GM23338 (cell line): ENCODE measurements at regions not wholly inside any gene's neighbourhood (a gene's known extent, or its start where the extent isn't known, plus 50 kb on each side); places are given as distances from the start of the nearest gene placed in this dataset.

Experiments
- ATAC-seq: fragments of 200-7000 bp; cut with Tn5 transposase; 3 replicates; pipeline ENCODE4 v1.9.1; 2020
- DNase-seq: peaks from one replicate; pipeline ENCODE4 v3.0.0-alpha.2; 2015; ENCODE audit warnings: low spot score
- H2AFZ ChIP-seq: fragments of 200-600 bp; sonication (generic); 2 replicates; pipeline ENCODE4 v1.8.0; 2016; ENCODE audit warnings: antibody characterized with exemption, mild to moderate bottlenecking, moderate library complexity
- H3F3A ChIP-seq: fragments of 200-600 bp; sonication (generic); replicated peaks from 2 replicates; pipeline ENCODE4 v1.8.0; 2017; ENCODE audit warnings: antibody characterized with exemption, mixed run types, low read depth
- H3K27ac ChIP-seq: fragments of 200-600 bp; sonication (generic); 2 replicates; pipeline ENCODE4 v1.6.1; 2016; ENCODE audit warnings: low read depth
- H3K27me3 ChIP-seq: fragments of 200-600 bp; sonication (generic); 2 replicates; pipeline ENCODE4 v1.8.0; 2016; ENCODE audit warnings: mild to moderate bottlenecking, mixed run types, moderate library complexity; ENCODE audit not compliant: insufficient read depth
- H3K36me3 ChIP-seq: fragments of 200-600 bp; sonication (generic); 2 replicates; pipeline ENCODE4 v1.8.0; 2016; ENCODE audit warnings: mild to moderate bottlenecking; ENCODE audit not compliant: insufficient read depth
- H3K4me1 ChIP-seq: fragments of 200-600 bp; sonication (generic); 2 replicates; pipeline ENCODE4 v1.8.0; 2016; ENCODE audit warnings: mild to moderate bottlenecking, moderate library complexity; ENCODE audit not compliant: insufficient read depth
- H3K4me2 ChIP-seq: fragments of 200-600 bp; sonication (generic); 2 replicates; pipeline ENCODE4 v1.7.1; 2017; ENCODE audit warnings: mixed run types
- H3K4me3 ChIP-seq: fragments of 200-600 bp; sonication (generic); 2 replicates; pipeline ENCODE4 v1.6.1; 2016; ENCODE audit warnings: mixed run types
- H3K79me2 ChIP-seq: fragments of 200-600 bp; sonication (generic); replicated peaks from 2 replicates; pipeline ENCODE4 v1.8.0; 2017; ENCODE audit warnings: mild to moderate bottlenecking; ENCODE audit not compliant: insufficient read depth
- H3K9me2 ChIP-seq: fragments of 200-600 bp; sonication (generic); 2 replicates; pipeline ENCODE4 v1.8.0; 2017; ENCODE audit not compliant: insufficient read depth
- H4K20me1 ChIP-seq: fragments of 200-600 bp; sonication (generic); replicated peaks from 2 replicates; pipeline ENCODE4 v1.8.0; 2017; ENCODE audit warnings: mild to moderate bottlenecking; ENCODE audit not compliant: insufficient read depth
- H3K27ac Mint-ChIP-seq: 2 replicates; pipeline ENCODE4 v1.8.0; 2020; ENCODE audit warnings: inconsistent platforms, mild to moderate bottlenecking, moderate library complexity, mixed read lengths
- H3K27me3 Mint-ChIP-seq: 3 replicates; pipeline ENCODE4 v1.8.0; 2022; ENCODE audit warnings: low read depth, mild to moderate bottlenecking, moderate library complexity, mixed read lengths, inconsistent platforms; ENCODE audit not compliant: insufficient read depth, poor library complexity
- H3K36me3 Mint-ChIP-seq: 3 replicates; pipeline ENCODE4 v1.8.0; 2021; ENCODE audit warnings: low read depth, mild to moderate bottlenecking, inconsistent platforms, moderate library complexity, mixed read lengths
- H3K4me1 Mint-ChIP-seq: 3 replicates; pipeline ENCODE4 v1.8.0; 2020; ENCODE audit warnings: mild to moderate bottlenecking, inconsistent platforms, mixed read lengths
- H3K4me3 Mint-ChIP-seq: 3 replicates; pipeline ENCODE4 v1.8.0; 2021; ENCODE audit warnings: moderate library complexity, mild to moderate bottlenecking, inconsistent platforms, mixed read lengths
- H3K9me3 Mint-ChIP-seq: 3 replicates; pipeline ENCODE4 v1.8.0; 2020; ENCODE audit warnings: moderate library complexity, mild to moderate bottlenecking, inconsistent platforms, mixed read lengths
- CREB1 ChIP-seq: fragments of 250-450 bp; sonication (Bioruptor Pico); IDR thresholded peaks from 2 replicates; pipeline ENCODE4 v1.5.0; 2020; ENCODE audit warnings: low read depth, mild to moderate bottlenecking, moderate library complexity
- EZH2 ChIP-seq: fragments of 200-600 bp; sonication (generic); IDR thresholded peaks from one replicate; pipeline ENCODE4 v1.8.0; 2017; ENCODE audit warnings: antibody characterized with exemption, mild to moderate bottlenecking, low read depth; ENCODE audit not compliant: unreplicated experiment
- REST ChIP-seq: IDR thresholded peaks from one replicate; pipeline ENCODE4 v1.6.1; 2018; ENCODE audit warnings: antibody characterized with exemption; ENCODE audit not compliant: unreplicated experiment
- STAT1 ChIP-seq: IDR thresholded peaks from one replicate; pipeline ENCODE4 v1.6.1; 2016; ENCODE audit warnings: antibody characterized with exemption; ENCODE audit not compliant: unreplicated experiment
- ZNF114 ChIP-seq: fragments of 250-450 bp; sonication (Bioruptor Pico); IDR thresholded peaks from 2 replicates; pipeline ENCODE4 v1.5.0; 2020; ENCODE audit warnings: mild to moderate bottlenecking, moderate library complexity
- ZNF331 ChIP-seq: fragments of 250-450 bp; sonication (Bioruptor Pico); IDR thresholded peaks from 2 replicates; pipeline ENCODE4 v1.5.0; 2020; ENCODE audit warnings: low read depth, mild to moderate bottlenecking, moderate library complexity
- TF ChIP-seq, protein P1 (sequence below), 2 experiments: fragments of 200-600 bp in 1 of 2; sonication (generic) in 1 of 2; conservative IDR thresholded peaks; 2 replicates each; pipeline versions ENCODE4 v1.5.1 to v1.6.1; 2016 to 2017; ENCODE audit warnings: antibody characterized with exemption in 2 of 2, low read depth in 2 of 2, mild to moderate bottlenecking in 2 of 2, moderate library complexity in 1 of 2
- TF ChIP-seq, protein P2 (sequence below): IDR thresholded peaks from 2 replicates; pipeline ENCODE4 v1.6.1; 2016; ENCODE audit warnings: antibody characterized with exemption

GRCh38 chr2:236764716-236765115 is 195.1 kb downstream of the ACKR3 start:
- H3K4me1 ChIP-seq: no peaks in the 10 kb centered on the region
- ATAC-seq: no peak
- no peaks in the 10 kb centered on the region for H4K20me1 ChIP-seq
- peaks cover 4% of the 10 kb centered on the region for H3K27me3 Mint-ChIP-seq
- H3K27me3 ChIP-seq: no peaks in the 10 kb centered on the region
- H3K4me1 Mint-ChIP-seq: peaks cover 2% of the 10 kb centered on the region; the same call in 1 of the 3 replicates
- no peaks in the 10 kb centered on the region; the same call in 1 of the 3 replicates for H3K36me3 Mint-ChIP-seq
- H3K9me2 ChIP-seq: no peaks in the 10 kb centered on the region
- H3K4me3 Mint-ChIP-seq: no peak overlapping the region
- H3K36me3 ChIP-seq: no peaks in the 10 kb centered on the region
- H3F3A ChIP-seq: no peaks in the 10 kb centered on the region
- no peak for DNase-seq
- H3K9me3 Mint-ChIP-seq: peaks cover 7% of the 10 kb centered on the region
- H3K27ac ChIP-seq: no peak overlapping the region
- H3K27ac Mint-ChIP-seq: no peak overlapping the region
- H3K4me2 ChIP-seq: no peak overlapping the region
- H3K4me3 ChIP-seq: no peak overlapping the region
- H2AFZ ChIP-seq: no peak overlapping the region
- TF ChIP-seq STAT1: no peak
- no peak for TF ChIP-seq REST
- TF ChIP-seq CREB1 (CRISPR knock-in tag): no peak
- TF ChIP-seq, protein P1, sequence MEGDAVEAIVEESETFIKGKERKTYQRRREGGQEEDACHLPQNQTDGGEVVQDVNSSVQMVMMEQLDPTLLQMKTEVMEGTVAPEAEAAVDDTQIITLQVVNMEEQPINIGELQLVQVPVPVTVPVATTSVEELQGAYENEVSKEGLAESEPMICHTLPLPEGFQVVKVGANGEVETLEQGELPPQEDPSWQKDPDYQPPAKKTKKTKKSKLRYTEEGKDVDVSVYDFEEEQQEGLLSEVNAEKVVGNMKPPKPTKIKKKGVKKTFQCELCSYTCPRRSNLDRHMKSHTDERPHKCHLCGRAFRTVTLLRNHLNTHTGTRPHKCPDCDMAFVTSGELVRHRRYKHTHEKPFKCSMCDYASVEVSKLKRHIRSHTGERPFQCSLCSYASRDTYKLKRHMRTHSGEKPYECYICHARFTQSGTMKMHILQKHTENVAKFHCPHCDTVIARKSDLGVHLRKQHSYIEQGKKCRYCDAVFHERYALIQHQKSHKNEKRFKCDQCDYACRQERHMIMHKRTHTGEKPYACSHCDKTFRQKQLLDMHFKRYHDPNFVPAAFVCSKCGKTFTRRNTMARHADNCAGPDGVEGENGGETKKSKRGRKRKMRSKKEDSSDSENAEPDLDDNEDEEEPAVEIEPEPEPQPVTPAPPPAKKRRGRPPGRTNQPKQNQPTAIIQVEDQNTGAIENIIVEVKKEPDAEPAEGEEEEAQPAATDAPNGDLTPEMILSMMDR (conservative IDR thresholded peaks at IDR 0.05; ENCODE audit: low read depth in 2 of 2): no peak
- H3K79me2 ChIP-seq: no peaks in the 10 kb centered on the region

- no peak overlapping the region for H3K4me3 ChIP-seq
- H3K27ac Mint-ChIP-seq: no peak overlapping the region
- no peak overlapping the region for H3K4me2 ChIP-seq
- ATAC-seq (no peak), DNase-seq (no peak)
- H3F3A ChIP-seq: no peaks in the 10 kb centered on the region
- no peaks in the 10 kb centered on the region; the same call in 1 of the 3 replicates for H3K36me3 Mint-ChIP-seq
- H2AFZ ChIP-seq: 0 out of 2 replicates have a peak overlapping the region, but pooled peaks have one; percentile 63
- H4K20me1 ChIP-seq: no peaks in the 10 kb centered on the region
- TF ChIP-seq, protein P1 (conservative IDR thresholded peaks at IDR 0.05; ENCODE audit: low read depth in 2 of 2): no peak
- TF ChIP-seq EZH2 (no peak), STAT1 (no peak), ZNF114 (CRISPR knock-in tag) (no peak), ZNF331 (CRISPR knock-in tag) (no peak), REST (no peak), CREB1 (CRISPR knock-in tag) (no peak)
- TF ChIP-seq, protein P2, sequence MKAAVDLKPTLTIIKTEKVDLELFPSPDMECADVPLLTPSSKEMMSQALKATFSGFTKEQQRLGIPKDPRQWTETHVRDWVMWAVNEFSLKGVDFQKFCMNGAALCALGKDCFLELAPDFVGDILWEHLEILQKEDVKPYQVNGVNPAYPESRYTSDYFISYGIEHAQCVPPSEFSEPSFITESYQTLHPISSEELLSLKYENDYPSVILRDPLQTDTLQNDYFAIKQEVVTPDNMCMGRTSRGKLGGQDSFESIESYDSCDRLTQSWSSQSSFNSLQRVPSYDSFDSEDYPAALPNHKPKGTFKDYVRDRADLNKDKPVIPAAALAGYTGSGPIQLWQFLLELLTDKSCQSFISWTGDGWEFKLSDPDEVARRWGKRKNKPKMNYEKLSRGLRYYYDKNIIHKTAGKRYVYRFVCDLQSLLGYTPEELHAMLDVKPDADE: no peak
- peaks cover 4% of the 10 kb centered on the region for H3K27me3 Mint-ChIP-seq
- H3K36me3 ChIP-seq: no peaks in the 10 kb centered on the region
- H3K27me3 ChIP-seq: no peaks in the 10 kb centered on the region
- no peaks in the 10 kb centered on the region for H3K9me2 ChIP-seq
- H3K79me2 ChIP-seq: no peaks in the 10 kb centered on the region
- no peaks in the 10 kb centered on the region for H3K4me1 ChIP-seq
- peaks cover 2% of the 10 kb centered on the region; the same call in 1 of the 3 replicates for H3K4me1 Mint-ChIP-seq
- no peak overlapping the region for H3K27ac ChIP-seq
- peaks cover 7% of the 10 kb centered on the region for H3K9me3 Mint-ChIP-seq
- H3K4me3 Mint-ChIP-seq: no peak overlapping the region
These were observed 195.9 kb downstream of the ACKR3 start for GRCh38 chr2:236765478-236765877.
